ENCODE measurements at regions not wholly inside any gene's neighbourhood (a gene's known extent, or its start where the extent isn't known, plus 50 kb on each side); places are given as distances from the start of the nearest gene placed in this dataset.

DNA sequence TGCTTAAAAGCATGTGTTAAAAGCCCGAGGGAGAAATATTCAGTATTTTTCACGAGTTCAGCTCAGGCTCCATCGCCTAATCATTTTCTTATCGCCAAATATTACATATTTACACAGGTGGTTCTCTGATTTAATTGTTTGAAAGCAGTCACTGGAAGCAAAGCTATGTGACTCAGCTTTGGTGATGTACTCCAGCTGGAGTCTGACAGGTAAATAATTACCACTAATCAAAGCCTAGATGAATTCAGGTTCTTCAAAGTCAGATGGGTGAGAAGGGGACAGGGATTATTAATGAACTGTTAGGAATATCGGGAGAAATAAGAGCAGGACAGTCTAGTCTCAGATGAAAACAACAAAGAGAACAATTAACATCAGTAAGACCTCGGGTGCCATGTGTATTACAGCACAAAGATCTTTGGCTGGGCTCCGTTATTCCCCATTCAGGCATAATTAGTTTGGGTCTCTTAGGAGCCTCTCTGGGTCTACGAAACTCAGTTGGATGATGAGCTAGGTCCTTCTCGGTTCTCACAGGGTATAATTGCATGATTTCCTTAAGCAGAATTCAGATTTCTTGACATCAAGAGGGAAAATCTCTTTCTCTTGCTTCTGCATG is 331.7 kb upstream of the ADAMTS9 start:
- no peak for TF ChIP-seq POLR2A (IDR thresholded peaks at IDR 0.05; ENCODE audit: low read length)
- no peak for TF ChIP-seq GATA1 (IDR thresholded peaks at IDR 0.05; ENCODE audit: low read depth, low read length)
